ENCODE measurements at regions not wholly inside any gene's neighbourhood (a gene's known extent, or its start where the extent isn't known, plus 50 kb on each side); places are given as distances from the start of the nearest gene placed in this dataset.

GRCh38 chr11:135008001-135008405 is 596.0 kb upstream of the B3GAT1 start:
- no peak for TF ChIP-seq POLR2AphosphoS5 (IDR thresholded peaks at IDR 0.05; ENCODE audit: low read depth, low read length)
- TF ChIP-seq, protein P1, sequence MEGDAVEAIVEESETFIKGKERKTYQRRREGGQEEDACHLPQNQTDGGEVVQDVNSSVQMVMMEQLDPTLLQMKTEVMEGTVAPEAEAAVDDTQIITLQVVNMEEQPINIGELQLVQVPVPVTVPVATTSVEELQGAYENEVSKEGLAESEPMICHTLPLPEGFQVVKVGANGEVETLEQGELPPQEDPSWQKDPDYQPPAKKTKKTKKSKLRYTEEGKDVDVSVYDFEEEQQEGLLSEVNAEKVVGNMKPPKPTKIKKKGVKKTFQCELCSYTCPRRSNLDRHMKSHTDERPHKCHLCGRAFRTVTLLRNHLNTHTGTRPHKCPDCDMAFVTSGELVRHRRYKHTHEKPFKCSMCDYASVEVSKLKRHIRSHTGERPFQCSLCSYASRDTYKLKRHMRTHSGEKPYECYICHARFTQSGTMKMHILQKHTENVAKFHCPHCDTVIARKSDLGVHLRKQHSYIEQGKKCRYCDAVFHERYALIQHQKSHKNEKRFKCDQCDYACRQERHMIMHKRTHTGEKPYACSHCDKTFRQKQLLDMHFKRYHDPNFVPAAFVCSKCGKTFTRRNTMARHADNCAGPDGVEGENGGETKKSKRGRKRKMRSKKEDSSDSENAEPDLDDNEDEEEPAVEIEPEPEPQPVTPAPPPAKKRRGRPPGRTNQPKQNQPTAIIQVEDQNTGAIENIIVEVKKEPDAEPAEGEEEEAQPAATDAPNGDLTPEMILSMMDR (IDR thresholded peaks at IDR 0.05) = no peak

Data from Panc1 (cell line).